ENCODE measurements at regions not wholly inside any gene's neighbourhood (a gene's known extent, or its start where the extent isn't known, plus 50 kb on each side); places are given as distances from the start of the nearest gene placed in this dataset.

- TF ChIP-seq EP300 (IDR thresholded peaks at IDR 0.05; ENCODE audit: borderline replicate concordance) (no peak), CREB1 (IDR thresholded peaks at IDR 0.05; ENCODE audit: low read depth) (no peak), FOXM1 (IDR thresholded peaks at IDR 0.05; ENCODE audit: borderline replicate concordance, low read depth) (no peak), NFIC (IDR thresholded peaks at IDR 0.05) (no peak), TAF1 (IDR thresholded peaks at IDR 0.05; ENCODE audit: low read depth) (no peak), REST (IDR thresholded peaks at IDR 0.05; ENCODE audit: low read depth) (no peak), MAX (IDR thresholded peaks at IDR 0.05) (no peak), RAD21 (IDR thresholded peaks at IDR 0.05; ENCODE audit: low read depth) (no peak), YY1 (IDR thresholded peaks at IDR 0.05; ENCODE audit: low read depth) (no peak), CEBPB (IDR thresholded peaks at IDR 0.05) (no peak), EGR1 (IDR thresholded peaks at IDR 0.05) (no peak)
Observed at GRCh38 chr6:121984956-121985355, 414.5 kb upstream of the HSF2 start.

Measured in Ishikawa (cell line).